Ovary (tissue), 3 donors: ENCODE measurements at regions not wholly inside any gene's neighbourhood (a gene's known extent, or its start where the extent isn't known, plus 50 kb on each side); places are given as distances from the start of the nearest gene placed in this dataset.

Experiments
- CTCF ChIP-seq, 3 donors: fragments of 450-650 bp in 2 of 3; fragments of 200-600 bp in 1 of 3; IDR thresholded peaks; one replicate each; pipeline versions ENCODE4 v1.5.1 to v1.8.0; 2016 to 2022; ENCODE audit warnings: antibody characterized with exemption in 3 of 3, mild to moderate bottlenecking in 1 of 3
- EP300 ChIP-seq: sonication (generic); formaldehyde crosslinking; IDR thresholded peaks from one replicate; pipeline ENCODE4 v1.6.1; 2017; ENCODE audit warnings: antibody characterized with exemption
- POLR2A ChIP-seq: fragments of 450-650 bp; IDR thresholded peaks from one replicate; pipeline ENCODE4 v1.6.1; 2017; ENCODE audit warnings: antibody characterized with exemption, mild to moderate bottlenecking, moderate library complexity
- donor health status: DM: no; HTN: no; CAD: no.

- no peak for TF ChIP-seq CTCF (IDR thresholded peaks at IDR 0.05)
- TF ChIP-seq POLR2A = no peak
- TF ChIP-seq EP300 = no peak
Observed at GRCh38 chr10:33955676-33956075, 621.2 kb upstream of the NRP1 start.
